GM12878 (cell line): ENCODE measurements at regions not wholly inside any gene's neighbourhood (a gene's known extent, or its start where the extent isn't known, plus 50 kb on each side); places are given as distances from the start of the nearest gene placed in this dataset.

Experiments
- ATAC-seq: fragments of 200-7000 bp; cut with Tn5 transposase; 3 replicates; pipeline ENCODE4 v1.9.1; 2020; ENCODE audit warnings: mild to moderate bottlenecking, moderate library complexity
- BruUV-seq: library from RNA; stranded (reverse); fragments of 400-500 nt; replicated peaks from 2 replicates; lab custom pipeline; 2021; lab: Mats Ljungman, UMichigan
- CTCF ChIA-PET: fragments of 300-600 bp; sonication (Branson Sonifier 250); formaldehyde crosslinking; extraction: SDS; loops from one replicate; lab custom pipeline; 2021; ENCODE audit warnings: inconsistent platforms; lab: Yijun Ruan, JAX
- POLR2A ChIA-PET: fragments of 350-600 bp; formaldehyde crosslinking; extraction: SDS; loops from one replicate; lab custom pipeline; 2021; ENCODE audit warnings: inconsistent platforms; lab: Charles Lee
- RAD21 ChIA-PET: fragments of 300-600 bp; sonication (Branson Sonifier 250); formaldehyde crosslinking; loops from one replicate; lab custom pipeline; 2023; ENCODE audit warnings: antibody characterized with exemption; ENCODE audit not compliant: unreplicated experiment; lab: Charles Lee
- SMC1A ChIA-PET: fragments of 300-600 bp; sonication (Branson Sonifier 250); formaldehyde crosslinking; loops from one replicate; lab custom pipeline; 2023; ENCODE audit not compliant: unreplicated experiment, uncharacterized antibody; lab: Charles Lee
- DNase-seq: peaks from one replicate; pipeline ENCODE4 v3.0.0-alpha.2; 2011; ENCODE audit warnings: low read depth, low spot score
- FAIRE-seq: peaks from 3 replicates; lab custom pipeline; 2011; peaks lifted over from hg19 to GRCh38; lab: Jason Lieb, UNC
- H2AFZ ChIP-seq: 2 replicates; pipeline ENCODE4 v1.6.0; 2011; ENCODE audit warnings: low read depth, low read length, control low read depth; ENCODE audit not compliant: control insufficient read depth
- H3K27ac ChIP-seq: 2 replicates; pipeline ENCODE4 v1.5.1; 2011; ENCODE audit warnings: control low read depth; ENCODE audit not compliant: control insufficient read depth, insufficient read depth
- H3K27me3 ChIP-seq, 2 experiments: replicated peaks in 1 of 2; 2 replicates each; pipeline versions ENCODE4 v1.6.0 to v1.6.1; 2011; ENCODE audit warnings: low read length in 1 of 2; ENCODE audit not compliant: control insufficient read depth in 2 of 2, insufficient read depth in 2 of 2
- H3K36me3 ChIP-seq, 2 experiments: 2 replicates each; pipeline ENCODE4 v1.5.1; 2011; ENCODE audit warnings: low read length in 1 of 2; ENCODE audit not compliant: control insufficient read depth in 2 of 2, insufficient read depth in 2 of 2
- H3K4me1 ChIP-seq: 2 replicates; pipeline ENCODE4 v1.6.1; 2011; ENCODE audit warnings: mild to moderate bottlenecking, low read length, moderate library complexity, mixed read lengths; ENCODE audit not compliant: control insufficient read depth, insufficient read depth
- H3K4me2 ChIP-seq: 2 replicates; pipeline ENCODE4 v1.6.0; 2011; ENCODE audit warnings: control low read depth; ENCODE audit not compliant: control insufficient read depth, insufficient read depth
- H3K4me3 ChIP-seq: fragments of 200-600 bp; sonication (generic); 2 replicates; pipeline ENCODE4 v1.5.1; 2016
- H3K79me2 ChIP-seq: 2 replicates; pipeline ENCODE4 v1.6.0; 2011; ENCODE audit warnings: low read length; ENCODE audit not compliant: control insufficient read depth, insufficient read depth
- H3K9ac ChIP-seq: 2 replicates; pipeline ENCODE4 v1.8.0; 2011; ENCODE audit warnings: low read length, control low read depth, mixed read lengths; ENCODE audit not compliant: control insufficient read depth, insufficient read depth
- H3K9me3 ChIP-seq: replicated peaks from 3 replicates; pipeline ENCODE4 v1.5.1; 2011; ENCODE audit warnings: mild to moderate bottlenecking, low read length; ENCODE audit not compliant: control insufficient read depth, insufficient read depth
- H4K20me1 ChIP-seq: 2 replicates; pipeline ENCODE4 v1.6.0; 2011; ENCODE audit not compliant: control insufficient read depth, insufficient read depth
- ATF3 ChIP-seq: IDR thresholded peaks from 2 replicates; pipeline ENCODE4 v1.6.1; 2011; ENCODE audit warnings: low read depth, mild to moderate bottlenecking, low read length, moderate library complexity, borderline replicate concordance; ENCODE audit errors: extremely low read depth
- BACH1 ChIP-seq: fragments of 450-650 bp; IDR thresholded peaks from 2 replicates; pipeline ENCODE4 v1.6.1; 2017; ENCODE audit warnings: mild to moderate bottlenecking, borderline replicate concordance
- CHD1 ChIP-seq: IDR thresholded peaks from 2 replicates; pipeline ENCODE4 v1.6.1; 2012; ENCODE audit warnings: low read depth, low read length, improper control_type of control experiment
- HDAC2 ChIP-seq: fragments of 200-600 bp; sonication (generic); IDR thresholded peaks from 2 replicates; pipeline ENCODE4 v1.6.1; 2017
- KLF5 ChIP-seq: fragments of 450-650 bp; IDR thresholded peaks from 2 replicates; pipeline ENCODE4 v1.6.1; 2014; ENCODE audit warnings: mild to moderate bottlenecking; ENCODE audit not compliant: partially characterized antibody
- MYC ChIP-seq: IDR thresholded peaks from 2 replicates; pipeline ENCODE4 v1.6.1; 2011; ENCODE audit warnings: mild to moderate bottlenecking, low read length, moderate library complexity, inconsistent platforms; ENCODE audit not compliant: insufficient read depth, insufficient replicate concordance, insufficient read length, severe bottlenecking
- NFXL1 ChIP-seq: fragments of 450-650 bp; IDR thresholded peaks from 2 replicates; pipeline ENCODE4 v1.6.1; 2017; ENCODE audit warnings: antibody characterized with exemption, mild to moderate bottlenecking, borderline replicate concordance
- NFYB ChIP-seq: IDR thresholded peaks from 2 replicates; pipeline ENCODE4 v1.6.1; 2011; ENCODE audit warnings: low read depth, mild to moderate bottlenecking, low read length, improper control_type of control experiment, moderate library complexity; ENCODE audit not compliant: insufficient read depth
- NR2F1 ChIP-seq: fragments of 450-650 bp; conservative IDR thresholded peaks from 2 replicates; pipeline ENCODE4 v1.6.1; 2017; ENCODE audit warnings: mild to moderate bottlenecking
- PAX5 ChIP-seq: IDR thresholded peaks from 2 replicates; pipeline ENCODE4 v1.6.1; 2011; ENCODE audit warnings: low read depth, low read length, borderline replicate concordance
- POU2F2 ChIP-seq: IDR thresholded peaks from 3 replicates; pipeline ENCODE4 v1.6.1; 2011; ENCODE audit warnings: low read depth, mild to moderate bottlenecking, low read length, borderline replicate concordance
- PRDM15 ChIP-seq: fragments of 450-650 bp; formaldehyde crosslinking; IDR thresholded peaks from 2 replicates; pipeline ENCODE4 v1.4.0; 2020; ENCODE audit warnings: mild to moderate bottlenecking, moderate library complexity
- RAD21 ChIP-seq: IDR thresholded peaks from 2 replicates; pipeline ENCODE4 v1.6.1; 2011; ENCODE audit warnings: mild to moderate bottlenecking, low read depth, low read length, moderate library complexity; ENCODE audit not compliant: insufficient read depth
- RBBP5 ChIP-seq: fragments of 200-600 bp; sonication (generic); conservative IDR thresholded peaks from 2 replicates; pipeline ENCODE4 v1.6.1; 2016
- SIN3A ChIP-seq: IDR thresholded peaks from 2 replicates; pipeline ENCODE4 v1.6.1; 2012; ENCODE audit warnings: low read depth, low read length, improper control_type of control experiment
- SRF ChIP-seq, 2 experiments: IDR thresholded peaks; 2 replicates each; pipeline ENCODE4 v1.6.1; 2011; ENCODE audit warnings: low read depth in 2 of 2, low read length in 2 of 2, mild to moderate bottlenecking in 1 of 2, moderate library complexity in 1 of 2
- TCF3 ChIP-seq: IDR thresholded peaks from 2 replicates; pipeline ENCODE4 v1.6.1; 2012; ENCODE audit warnings: low read depth, mild to moderate bottlenecking, low read length, borderline replicate concordance; ENCODE audit not compliant: insufficient read depth
- USF1 ChIP-seq: IDR thresholded peaks from 2 replicates; pipeline ENCODE4 v1.6.1; 2011; ENCODE audit warnings: borderline replicate concordance, low read depth, mild to moderate bottlenecking, moderate library complexity, mixed read lengths, low read length; ENCODE audit not compliant: insufficient read depth; ENCODE audit errors: extremely low read length
- ZBED1 ChIP-seq: IDR thresholded peaks from 2 replicates; pipeline ENCODE4 v1.6.1; 2016; ENCODE audit warnings: borderline replicate concordance
- ZNF217 ChIP-seq: fragments of 450-650 bp; IDR thresholded peaks from 2 replicates; pipeline ENCODE4 v1.6.1; 2017; ENCODE audit warnings: antibody characterized with exemption, mild to moderate bottlenecking
- in situ Hi-C: fragments of 300-500 bp; cut with MboI; formaldehyde crosslinking; loops from 9 replicates; pipeline ENCODE4 v1.14.3; 2018; ENCODE audit warnings: mixed read lengths
- intact Hi-C: fragments of 100-400 bp; cut with micrococcal nuclease; formaldehyde crosslinking; loops from one replicate; pipeline ENCODE4 v1.14.2; 2022; ENCODE audit not compliant: unreplicated experiment

- no TSS peak for BruUV-seq
- Histone ChIP-seq H3K4me1 (no peaks in the 10 kb centered on the region), H3K4me3 (no peak overlapping the region), H3K27ac (no peak overlapping the region), H2AFZ (no peak overlapping the region)
- POLR2A ChIA-PET, result no interaction called here
- TF ChIP-seq NR2F1 (no peak), KLF5 (no peak), NFXL1 (no peak), USF1 (no peak), ATF3 (no peak), PRDM15 (no peak), MYC (no peak), POU2F2 (no peak), NFYB (no peak), HDAC2 (no peak), PAX5 (no peak), ZBED1 (no peak), RBBP5 (no peak), CHD1 (no peak), TCF3 (no peak), BACH1 (no peak), RAD21 (no peak), SRF (IDR thresholded peaks at IDR 0.05; ENCODE audit: low read depth in 2 of 2, low read length in 2 of 2) (no peak), ZNF217 (no peak), SIN3A (no peak)
- TF ChIP-seq, all 136 proteins: peak for 0
- no peak for ATAC-seq
- intact Hi-C loops, result no loop called here
- ChIA-PET CTCF (no interaction called here), SMC1A (no interaction called here), RAD21 (no interaction called here)
- Histone ChIP-seq H3K4me2 (no peak overlapping the region), H3K9me3 (no peaks in the 10 kb centered on the region), H4K20me1 (no peaks in the 10 kb centered on the region), H3K9ac (no peak overlapping the region), H3K27me3 (no peaks in the 10 kb centered on the region), H3K79me2 (no peaks in the 10 kb centered on the region), H3K36me3 (no peaks in the 10 kb centered on the region)
- no peak for FAIRE-seq
- in situ Hi-C loops, result no loop called here
- DNase-seq, result no peak
Observed at GRCh38 chr4:16416601-16417000, 190.3 kb upstream of the TAPT1 start.
